Stomach smooth muscle (tissue), 2 donors: ENCODE measurements at regions not wholly inside any gene's neighbourhood (a gene's known extent, or its start where the extent isn't known, plus 50 kb on each side); places are given as distances from the start of the nearest gene placed in this dataset.
"Not testable (repeated sequence)": the region's sequence is repeated elsewhere in the genome, so short reads cannot be mapped to it uniquely, and the experiment has no call there.

Experiments
- H3K27ac ChIP-seq: one replicate; pipeline ENCODE4 v1.7.0; 2013; ENCODE audit warnings: mild to moderate bottlenecking, low read length, inconsistent platforms
- H3K27me3 ChIP-seq, 2 donors: one replicate each; pipeline ENCODE4 v1.7.0; 2013; ENCODE audit warnings: low read length in 2 of 2; ENCODE audit not compliant: insufficient read depth in 2 of 2, control insufficient read depth in 1 of 2
- H3K36me3 ChIP-seq, 2 donors: one replicate each; pipeline ENCODE4 v1.7.0; 2013; ENCODE audit warnings: low read length in 2 of 2; ENCODE audit not compliant: control insufficient read depth in 2 of 2, insufficient read depth in 2 of 2
- H3K4me1 ChIP-seq: one replicate; pipeline ENCODE4 v1.7.0; 2013; ENCODE audit warnings: low read length; ENCODE audit not compliant: control insufficient read depth, insufficient read depth
- H3K4me3 ChIP-seq, 2 donors: one replicate each; pipeline ENCODE4 v1.7.0; 2013; ENCODE audit warnings: low read length in 2 of 2
- H3K9ac ChIP-seq, 2 donors: one replicate each; pipeline ENCODE4 v1.7.0; 2013; ENCODE audit warnings: low read length in 2 of 2, mild to moderate bottlenecking in 1 of 2
- H3K9me3 ChIP-seq, 2 donors: one replicate each; pipeline ENCODE4 v1.7.0; 2013; ENCODE audit warnings: low read length in 2 of 2; ENCODE audit not compliant: control insufficient read depth in 2 of 2
- donor health status: healthy.
- donor health status: Pancreatic carcinoma.

- Histone ChIP-seq H3K4me1 (peaks cover 13% of the 10 kb centered on the region), H3K27me3 (no peaks in the 10 kb centered on the region), H3K27ac (no peak overlapping the region), H3K9ac (peak overlapping the region in 1 of 2 donors; percentile 21), H3K36me3 (no peaks in the 10 kb centered on the region), H3K4me3 (peak overlapping the region in 1 of 2 donors; percentile 29), H3K9me3 (no peaks in the 10 kb centered on the region)
Observed at GRCh38 chr7:67470256-67470751, 473.7 kb downstream of the TYW1 start.

DNA sequence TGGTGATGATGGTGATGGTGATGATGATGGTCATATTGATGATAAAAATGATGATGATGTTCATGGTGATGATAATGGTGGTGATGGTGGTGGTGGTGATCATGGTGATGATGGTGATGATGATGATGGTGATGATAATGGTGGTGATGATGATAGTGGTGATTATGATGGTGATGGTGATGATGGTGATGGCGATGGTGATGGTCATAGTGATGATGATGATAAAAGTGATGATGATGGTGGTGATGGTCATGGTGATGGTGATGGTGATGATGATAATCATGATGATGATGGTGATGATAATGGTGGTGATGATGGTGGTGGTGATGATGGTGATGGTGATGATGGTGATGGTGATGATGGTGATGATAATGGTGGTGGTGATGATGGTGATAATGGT lies 478.7 kb downstream of the TYW1 start:
- Histone ChIP-seq H3K27ac (no peak overlapping the region), H3K27me3 (no peaks in the 10 kb centered on the region), H3K36me3 (no peaks in the 10 kb centered on the region), H3K9me3 (no peaks in the 10 kb centered on the region), H3K4me1 (peaks cover 6% of the 10 kb centered on the region), H3K9ac (no peak overlapping the region), H3K4me3 (no peak overlapping the region)

- H3K27ac ChIP-seq, result no peak overlapping the region
- no peaks in the 10 kb centered on the region for H3K9me3 ChIP-seq
- no peak overlapping the region for H3K4me3 ChIP-seq
- H3K27me3 ChIP-seq, result no peaks in the 10 kb centered on the region
- H3K9ac ChIP-seq, result no peak overlapping the region
- no peaks in the 10 kb centered on the region for H3K4me1 ChIP-seq
- H3K36me3 ChIP-seq, result no peaks in the 10 kb centered on the region
Observed at GRCh38 chr7:67478066-67478465, 481.4 kb downstream of the TYW1 start.

GRCh38 chr7:67484244-67484751 lies 487.7 kb downstream of the TYW1 start:
- H3K27me3 ChIP-seq, result no peaks in the 10 kb centered on the region
- H3K36me3 ChIP-seq, result no peaks in the 10 kb centered on the region
- no peak overlapping the region for H3K27ac ChIP-seq
- H3K9me3 ChIP-seq, result no peaks in the 10 kb centered on the region
- peaks cover 8% of the 10 kb centered on the region for H3K4me1 ChIP-seq
- peak overlapping the region; percentile 40 to 64 for H3K4me3 ChIP-seq
- peak overlapping the region in 1 of 2 donors; percentile 36 for H3K9ac ChIP-seq

GRCh38 chr7:67486401-67486800 lies 489.8 kb downstream of the TYW1 start:
- Histone ChIP-seq H3K36me3 (no peaks in the 10 kb centered on the region), H3K4me1 (peaks cover 10% of the 10 kb centered on the region), H3K9ac (no peak overlapping the region), H3K9me3 (peaks cover 0 to 1% of the 10 kb centered on the region in 2 donors), H3K27ac (no peak overlapping the region), H3K4me3 (no peak overlapping the region), H3K27me3 (no peaks in the 10 kb centered on the region)

- no peaks in the 10 kb centered on the region for H3K27me3 ChIP-seq
- no peak overlapping the region for H3K27ac ChIP-seq
- H3K36me3 ChIP-seq, result no peaks in the 10 kb centered on the region
- no peak overlapping the region for H3K4me3 ChIP-seq
- H3K9ac ChIP-seq, result no peak overlapping the region
- peaks cover 5% of the 10 kb centered on the region in 2 donors for H3K9me3 ChIP-seq
- H3K4me1 ChIP-seq, result peaks cover 10% of the 10 kb centered on the region
Observed at GRCh38 chr7:67487316-67487715, 490.7 kb downstream of the TYW1 start.

- Histone ChIP-seq H3K27ac (no peak overlapping the region), H3K9ac (no peak overlapping the region), H3K27me3 (no peaks in the 10 kb centered on the region), H3K4me3 (no peak overlapping the region), H3K9me3 (peaks cover 5% of the 10 kb centered on the region in 2 donors), H3K36me3 (no peaks in the 10 kb centered on the region), H3K4me1 (peaks cover 6% of the 10 kb centered on the region)
Observed at GRCh38 chr7:67489881-67490280, 493.2 kb downstream of the TYW1 start.

DNA sequence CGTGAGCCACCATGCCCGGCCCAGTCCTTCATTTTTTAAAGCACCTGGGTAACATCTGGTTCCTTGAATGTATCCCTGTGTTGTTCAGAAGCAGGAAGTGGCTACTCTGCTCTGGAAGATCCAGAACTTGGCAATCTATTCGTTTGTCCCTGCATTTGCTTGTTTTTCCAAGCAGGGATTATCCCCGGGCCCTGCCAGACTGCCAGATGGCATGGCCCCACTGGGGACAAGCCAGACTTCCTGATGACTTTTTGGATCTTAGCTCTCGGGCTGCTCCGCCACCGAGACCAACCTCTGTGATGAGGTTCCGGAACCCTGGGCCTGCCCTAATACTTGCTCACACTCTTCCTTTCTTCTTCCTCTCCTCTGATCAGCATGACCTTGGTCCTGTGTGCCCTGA lies 496.7 kb downstream of the TYW1 start:
- Histone ChIP-seq H3K4me1 (peaks cover 5% of the 10 kb centered on the region), H3K4me3 (no peak overlapping the region), H3K27ac (no peak overlapping the region), H3K36me3 (no peaks in the 10 kb centered on the region), H3K27me3 (no peaks in the 10 kb centered on the region), H3K9ac (no peak overlapping the region), H3K9me3 (peaks cover 5% of the 10 kb centered on the region in 2 donors)

DNA sequence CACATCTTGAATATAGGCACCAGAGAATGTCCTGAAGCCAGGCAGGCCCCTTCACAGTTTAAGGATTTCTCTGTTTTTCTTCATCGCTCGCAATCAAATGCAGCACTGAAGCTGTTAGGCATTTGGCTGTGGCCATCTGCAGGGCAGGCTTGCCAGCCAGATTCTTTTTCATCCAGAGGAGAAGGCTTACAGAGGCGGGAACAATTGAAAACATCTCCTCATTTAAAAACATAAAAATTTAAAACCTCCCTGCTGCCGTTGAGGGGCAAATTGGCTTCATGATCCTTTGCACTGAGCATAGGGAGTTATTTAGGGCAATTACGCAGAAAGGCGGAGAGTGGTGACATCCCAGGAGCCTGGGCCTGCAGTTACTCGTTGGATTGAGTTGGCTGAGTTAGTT lies 500.0 kb downstream of the TYW1 start:
- H3K9ac ChIP-seq, result no peak overlapping the region
- peaks cover 2 to 3% of the 10 kb centered on the region in 2 donors for H3K9me3 ChIP-seq
- H3K4me3 ChIP-seq, result no peak overlapping the region
- no peaks in the 10 kb centered on the region for H3K27me3 ChIP-seq
- no peaks in the 10 kb centered on the region for H3K36me3 ChIP-seq
- H3K27ac ChIP-seq, result no peak overlapping the region
- peaks cover 3% of the 10 kb centered on the region for H3K4me1 ChIP-seq

- H3K4me1 ChIP-seq, H3K9me3 ChIP-seq, H3K27ac ChIP-seq, H3K4me3 ChIP-seq, H3K27me3 ChIP-seq, H3K36me3 ChIP-seq, H3K9ac ChIP-seq: not testable (repeated sequence)
Observed at GRCh38 chr7:67497914-67498313, 501.3 kb downstream of the TYW1 start.

DNA sequence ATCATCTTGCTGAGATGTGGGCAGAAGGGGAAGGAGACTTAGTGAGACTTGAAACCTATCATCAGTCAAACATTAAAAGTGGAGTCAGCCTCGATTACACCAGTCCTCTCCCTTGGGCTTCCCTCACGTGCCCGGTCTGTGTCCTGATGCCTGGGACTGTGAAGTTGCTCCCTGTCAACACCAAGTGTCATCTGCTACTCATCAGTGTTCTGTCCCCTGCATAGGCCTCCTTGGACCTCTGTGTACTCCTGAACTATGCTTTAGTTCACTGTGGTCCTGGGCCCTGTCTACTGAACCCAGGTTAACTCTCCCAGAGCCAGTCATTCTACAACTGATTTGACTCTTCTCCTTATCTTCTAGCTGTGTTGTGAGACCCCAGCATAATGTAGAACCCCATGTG lies 506.3 kb downstream of the TYW1 start:
- no peak overlapping the region for H3K27ac ChIP-seq
- no peak overlapping the region for H3K9ac ChIP-seq
- no peaks in the 10 kb centered on the region for H3K4me1 ChIP-seq
- no peaks in the 10 kb centered on the region for H3K36me3 ChIP-seq
- H3K9me3 ChIP-seq, result peaks cover 4 to 5% of the 10 kb centered on the region in 2 donors
- no peak overlapping the region for H3K4me3 ChIP-seq
- no peaks in the 10 kb centered on the region for H3K27me3 ChIP-seq
